WTC11 (cell line): ENCODE measurements at regions not wholly inside any gene's neighbourhood (a gene's known extent, or its start where the extent isn't known, plus 50 kb on each side); places are given as distances from the start of the nearest gene placed in this dataset.

ENCODE experiments used
- ATAC-seq: fragments of 200-7000 bp; cut with Tn5 transposase; 2 replicates; pipeline ENCODE4 v1.10.0; 2021; ENCODE audit warnings: mild to moderate bottlenecking, moderate library complexity
- CTCF ChIA-PET: fragments of 300-600 bp; sonication (Branson Sonifier 250); formaldehyde crosslinking; loops from one replicate; lab custom pipeline; 2021; ENCODE audit warnings: antibody characterized with exemption; lab: Charles Lee
- POLR2A ChIA-PET: fragments of 350-600 bp; sonication (Branson Sonifier 250); formaldehyde crosslinking; loops from one replicate; lab custom pipeline; 2021; ENCODE audit warnings: antibody characterized with exemption; lab: Charles Lee
- DNase-seq: peaks from one replicate; pipeline ENCODE4 v3.0.0; 2021; ENCODE audit warnings: low spot score
- H3K27ac Mint-ChIP-seq: 2 replicates; pipeline ENCODE4 v1.8.0; 2021; ENCODE audit warnings: mixed read lengths
- H3K27me3 Mint-ChIP-seq: 2 replicates; pipeline ENCODE4 v1.8.0; 2021; ENCODE audit warnings: low read depth, mild to moderate bottlenecking, moderate library complexity, mixed read lengths
- H3K36me3 Mint-ChIP-seq: 2 replicates; pipeline ENCODE4 v1.8.0; 2021; ENCODE audit warnings: mixed read lengths
- H3K4me1 Mint-ChIP-seq: 2 replicates; pipeline ENCODE4 v1.8.0; 2022; ENCODE audit warnings: mixed read lengths
- H3K4me3 Mint-ChIP-seq: 2 replicates; pipeline ENCODE4 v1.8.0; 2021; ENCODE audit warnings: mild to moderate bottlenecking, moderate library complexity, mixed read lengths
- H3K9me3 Mint-ChIP-seq: 2 replicates; pipeline ENCODE4 v1.8.0; 2021; ENCODE audit warnings: mixed read lengths
- EMX1 ChIP-seq: fragments of 250-450 bp; sonication (Bioruptor Pico); IDR thresholded peaks from 2 replicates; pipeline ENCODE4 v1.8.0; 2021; ENCODE audit warnings: mild to moderate bottlenecking
- GABPB1 ChIP-seq: sonication (generic); formaldehyde crosslinking; IDR thresholded peaks from 2 replicates; pipeline ENCODE4 v1.8.1; 2023; ENCODE audit warnings: mild to moderate bottlenecking, missing genetic modification reagents
- HMGA2 ChIP-seq: fragments of 250-450 bp; sonication (Bioruptor Pico); IDR thresholded peaks from 2 replicates; pipeline ENCODE4 v1.4.0; 2021; ENCODE audit warnings: mild to moderate bottlenecking, moderate library complexity
- KAT7 ChIP-seq: sonication (generic); formaldehyde crosslinking; IDR thresholded peaks from 2 replicates; pipeline ENCODE4 v1.8.1; 2023; ENCODE audit warnings: missing genetic modification reagents, mild to moderate bottlenecking, borderline replicate concordance
- NR3C1 ChIP-seq: sonication (generic); formaldehyde crosslinking; conservative IDR thresholded peaks from 2 replicates; pipeline ENCODE4 v1.8.1; 2023; ENCODE audit warnings: low read depth, mild to moderate bottlenecking, missing genetic modification reagents
- OVOL2 ChIP-seq: fragments of 250-450 bp; sonication (Bioruptor Pico); IDR thresholded peaks from 2 replicates; pipeline ENCODE4 v1.9.0; 2021; ENCODE audit warnings: mild to moderate bottlenecking, borderline replicate concordance
- SMAD3 ChIP-seq: sonication (generic); formaldehyde crosslinking; IDR thresholded peaks from 2 replicates; pipeline ENCODE4 v1.8.0; 2022; ENCODE audit warnings: missing genetic modification reagents, mild to moderate bottlenecking, borderline replicate concordance
- ZNF219 ChIP-seq: sonication (generic); formaldehyde crosslinking; IDR thresholded peaks from 2 replicates; pipeline ENCODE4 v1.8.0; 2023; ENCODE audit warnings: missing genetic modification reagents, mild to moderate bottlenecking, borderline replicate concordance
- ZNF263 ChIP-seq: sonication (generic); formaldehyde crosslinking; IDR thresholded peaks from 2 replicates; pipeline ENCODE4 v1.8.1; 2022; ENCODE audit warnings: low read depth, mild to moderate bottlenecking, moderate library complexity, missing genetic modification reagents
- ZNF317 ChIP-seq: sonication (generic); formaldehyde crosslinking; IDR thresholded peaks from 2 replicates; pipeline ENCODE4 v1.8.1; 2023; ENCODE audit warnings: low read depth, mild to moderate bottlenecking, moderate library complexity, missing genetic modification reagents, borderline replicate concordance
- ZNF423 ChIP-seq: fragments of 250-450 bp; sonication (Bioruptor Pico); IDR thresholded peaks from 2 replicates; pipeline ENCODE4 v2.1.2; 2022; ENCODE audit warnings: mild to moderate bottlenecking, moderate library complexity
- ZNF671 ChIP-seq: fragments of 250-450 bp; sonication (Bioruptor Pico); IDR thresholded peaks from 2 replicates; pipeline ENCODE4 v1.8.0; 2021; ENCODE audit warnings: mild to moderate bottlenecking
- TF ChIP-seq, protein P1 (sequence below): fragments of 250-450 bp; sonication (Bioruptor Pico); IDR thresholded peaks from 2 replicates; pipeline ENCODE4 v1.9.0; 2021; ENCODE audit warnings: moderate library complexity, mild to moderate bottlenecking, inconsistent platforms, borderline replicate concordance
- TF ChIP-seq, protein P2 (sequence below): sonication (generic); formaldehyde crosslinking; conservative IDR thresholded peaks from 2 replicates; pipeline ENCODE4 v1.8.1; 2023; ENCODE audit warnings: mild to moderate bottlenecking, low read depth, missing genetic modification reagents, moderate library complexity
- TF ChIP-seq, protein P3 (sequence below): sonication (generic); formaldehyde crosslinking; IDR thresholded peaks from 2 replicates; pipeline ENCODE4 v1.8.1; 2022; ENCODE audit warnings: mild to moderate bottlenecking, missing genetic modification reagents, moderate library complexity, borderline replicate concordance
- TF ChIP-seq, protein P4 (sequence below): sonication (generic); formaldehyde crosslinking; IDR thresholded peaks from 2 replicates; pipeline ENCODE4 v1.8.0; 2022; ENCODE audit warnings: mild to moderate bottlenecking, missing genetic modification reagents
- TF ChIP-seq, protein P5 (sequence below): sonication (generic); formaldehyde crosslinking; conservative IDR thresholded peaks from 2 replicates; pipeline ENCODE4 v1.8.1; 2022; ENCODE audit warnings: mild to moderate bottlenecking, missing genetic modification reagents
- TF ChIP-seq, protein P6 (sequence below): sonication (generic); formaldehyde crosslinking; IDR thresholded peaks from 2 replicates; pipeline ENCODE4 v1.8.1; 2022; ENCODE audit warnings: low read depth, missing genetic modification reagents, borderline replicate concordance
- TF ChIP-seq, protein P7 (sequence below): fragments of 250-450 bp; sonication (Bioruptor Pico); IDR thresholded peaks from 2 replicates; pipeline ENCODE4 v1.9.0; 2021; ENCODE audit warnings: mild to moderate bottlenecking
- TF ChIP-seq, protein P8 (sequence below): fragments of 200-600 bp; IDR thresholded peaks from 2 replicates; pipeline ENCODE4 v1.8.0; 2022; ENCODE audit warnings: antibody characterized with exemption

DNA sequence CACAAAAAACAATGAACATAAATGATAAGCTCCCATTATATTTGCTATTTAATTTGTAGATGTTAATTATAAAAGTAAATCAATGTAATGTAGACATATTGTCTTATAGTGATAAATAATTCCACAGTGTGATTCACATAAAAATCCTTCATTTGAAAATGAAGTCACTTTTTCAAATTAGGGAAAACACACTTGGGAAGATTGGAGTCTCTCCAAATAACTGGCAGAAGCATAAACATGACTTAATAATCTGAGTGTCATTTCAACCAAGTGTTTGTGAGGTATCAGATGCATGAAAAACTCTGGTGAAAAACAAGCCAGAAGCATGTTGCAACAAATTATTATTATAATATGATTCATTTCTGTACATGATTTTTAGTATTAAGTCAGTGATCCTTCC, 102.2 kb downstream of the CETN3 start (continued):
- TF ChIP-seq, protein P1, sequence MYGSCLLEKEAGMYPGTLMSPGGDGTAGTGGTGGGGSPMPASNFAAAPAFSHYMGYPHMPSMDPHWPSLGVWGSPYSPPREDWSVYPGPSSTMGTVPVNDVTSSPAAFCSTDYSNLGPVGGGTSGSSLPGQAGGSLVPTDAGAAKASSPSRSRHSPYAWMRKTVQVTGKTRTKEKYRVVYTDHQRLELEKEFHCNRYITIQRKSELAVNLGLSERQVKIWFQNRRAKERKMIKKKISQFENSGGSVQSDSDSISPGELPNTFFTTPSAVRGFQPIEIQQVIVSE (CRISPR knock-in tag) = no peak
- no peak for TF ChIP-seq ZNF219
- no peak for TF ChIP-seq ZNF317 (CRISPR knock-in tag)

DNA sequence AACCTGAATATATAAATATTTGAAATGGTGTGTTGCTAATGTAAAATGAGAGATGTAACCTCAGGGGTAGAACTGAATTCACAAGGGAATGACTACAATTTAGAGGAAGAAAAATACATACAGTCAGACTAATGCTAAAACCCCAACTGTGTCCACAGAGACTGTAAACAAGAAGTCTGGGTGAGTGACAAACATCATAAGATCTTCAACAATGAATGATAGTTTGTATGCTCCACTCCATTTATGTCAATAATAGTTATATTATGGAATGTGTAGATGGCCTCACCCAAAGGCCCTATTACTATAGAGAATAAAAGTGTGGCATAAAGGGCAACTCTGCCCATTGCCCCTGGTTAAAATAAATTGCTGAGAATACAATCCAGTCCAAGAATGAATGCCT, 102.9 kb downstream of the CETN3 start:
- DNase-seq (no peak), ATAC-seq (no peak)
- ChIA-PET CTCF (no interaction called here), POLR2A (no interaction called here)
- Mint-ChIP-seq H3K36me3 (no peaks in the 10 kb centered on the region), H3K27ac (no peak overlapping the region), H3K4me3 (no peak overlapping the region), H3K27me3 (no peaks in the 10 kb centered on the region), H3K9me3 (no peaks in the 10 kb centered on the region), H3K4me1 (peaks cover 30% of the 10 kb centered on the region)
- TF ChIP-seq ZNF671 (CRISPR knock-in tag) (no peak), EMX1 (CRISPR knock-in tag) (no peak), NR3C1 (CRISPR knock-in tag) (no peak), SMAD3 (CRISPR knock-in tag) (no peak), ZNF423 (no peak), ZNF263 (no peak), KAT7 (CRISPR knock-in tag) (no peak), GABPB1 (no peak), OVOL2 (no peak), ZNF219 (no peak), HMGA2 (no peak)
- TF ChIP-seq, protein P2, sequence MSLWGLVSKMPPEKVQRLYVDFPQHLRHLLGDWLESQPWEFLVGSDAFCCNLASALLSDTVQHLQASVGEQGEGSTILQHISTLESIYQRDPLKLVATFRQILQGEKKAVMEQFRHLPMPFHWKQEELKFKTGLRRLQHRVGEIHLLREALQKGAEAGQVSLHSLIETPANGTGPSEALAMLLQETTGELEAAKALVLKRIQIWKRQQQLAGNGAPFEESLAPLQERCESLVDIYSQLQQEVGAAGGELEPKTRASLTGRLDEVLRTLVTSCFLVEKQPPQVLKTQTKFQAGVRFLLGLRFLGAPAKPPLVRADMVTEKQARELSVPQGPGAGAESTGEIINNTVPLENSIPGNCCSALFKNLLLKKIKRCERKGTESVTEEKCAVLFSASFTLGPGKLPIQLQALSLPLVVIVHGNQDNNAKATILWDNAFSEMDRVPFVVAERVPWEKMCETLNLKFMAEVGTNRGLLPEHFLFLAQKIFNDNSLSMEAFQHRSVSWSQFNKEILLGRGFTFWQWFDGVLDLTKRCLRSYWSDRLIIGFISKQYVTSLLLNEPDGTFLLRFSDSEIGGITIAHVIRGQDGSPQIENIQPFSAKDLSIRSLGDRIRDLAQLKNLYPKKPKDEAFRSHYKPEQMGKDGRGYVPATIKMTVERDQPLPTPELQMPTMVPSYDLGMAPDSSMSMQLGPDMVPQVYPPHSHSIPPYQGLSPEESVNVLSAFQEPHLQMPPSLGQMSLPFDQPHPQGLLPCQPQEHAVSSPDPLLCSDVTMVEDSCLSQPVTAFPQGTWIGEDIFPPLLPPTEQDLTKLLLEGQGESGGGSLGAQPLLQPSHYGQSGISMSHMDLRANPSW (CRISPR knock-in tag) = no peak
- TF ChIP-seq, protein P3, sequence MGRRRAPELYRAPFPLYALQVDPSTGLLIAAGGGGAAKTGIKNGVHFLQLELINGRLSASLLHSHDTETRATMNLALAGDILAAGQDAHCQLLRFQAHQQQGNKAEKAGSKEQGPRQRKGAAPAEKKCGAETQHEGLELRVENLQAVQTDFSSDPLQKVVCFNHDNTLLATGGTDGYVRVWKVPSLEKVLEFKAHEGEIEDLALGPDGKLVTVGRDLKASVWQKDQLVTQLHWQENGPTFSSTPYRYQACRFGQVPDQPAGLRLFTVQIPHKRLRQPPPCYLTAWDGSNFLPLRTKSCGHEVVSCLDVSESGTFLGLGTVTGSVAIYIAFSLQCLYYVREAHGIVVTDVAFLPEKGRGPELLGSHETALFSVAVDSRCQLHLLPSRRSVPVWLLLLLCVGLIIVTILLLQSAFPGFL (CRISPR knock-in tag) = no peak
- TF ChIP-seq, protein P4, sequence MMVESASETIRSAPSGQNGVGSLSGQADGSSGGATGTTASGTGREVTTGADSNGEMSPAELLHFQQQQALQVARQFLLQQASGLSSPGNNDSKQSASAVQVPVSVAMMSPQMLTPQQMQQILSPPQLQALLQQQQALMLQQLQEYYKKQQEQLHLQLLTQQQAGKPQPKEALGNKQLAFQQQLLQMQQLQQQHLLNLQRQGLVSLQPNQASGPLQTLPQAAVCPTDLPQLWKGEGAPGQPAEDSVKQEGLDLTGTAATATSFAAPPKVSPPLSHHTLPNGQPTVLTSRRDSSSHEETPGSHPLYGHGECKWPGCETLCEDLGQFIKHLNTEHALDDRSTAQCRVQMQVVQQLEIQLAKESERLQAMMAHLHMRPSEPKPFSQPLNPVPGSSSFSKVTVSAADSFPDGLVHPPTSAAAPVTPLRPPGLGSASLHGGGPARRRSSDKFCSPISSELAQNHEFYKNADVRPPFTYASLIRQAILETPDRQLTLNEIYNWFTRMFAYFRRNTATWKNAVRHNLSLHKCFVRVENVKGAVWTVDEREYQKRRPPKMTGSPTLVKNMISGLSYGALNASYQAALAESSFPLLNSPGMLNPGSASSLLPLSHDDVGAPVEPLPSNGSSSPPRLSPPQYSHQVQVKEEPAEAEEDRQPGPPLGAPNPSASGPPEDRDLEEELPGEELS (CRISPR knock-in tag) = no peak
- TF ChIP-seq, protein P5, sequence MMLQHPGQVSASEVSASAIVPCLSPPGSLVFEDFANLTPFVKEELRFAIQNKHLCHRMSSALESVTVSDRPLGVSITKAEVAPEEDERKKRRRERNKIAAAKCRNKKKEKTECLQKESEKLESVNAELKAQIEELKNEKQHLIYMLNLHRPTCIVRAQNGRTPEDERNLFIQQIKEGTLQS = no peak
- TF ChIP-seq, protein P1 (CRISPR knock-in tag) = no peak
- TF ChIP-seq, protein P6, sequence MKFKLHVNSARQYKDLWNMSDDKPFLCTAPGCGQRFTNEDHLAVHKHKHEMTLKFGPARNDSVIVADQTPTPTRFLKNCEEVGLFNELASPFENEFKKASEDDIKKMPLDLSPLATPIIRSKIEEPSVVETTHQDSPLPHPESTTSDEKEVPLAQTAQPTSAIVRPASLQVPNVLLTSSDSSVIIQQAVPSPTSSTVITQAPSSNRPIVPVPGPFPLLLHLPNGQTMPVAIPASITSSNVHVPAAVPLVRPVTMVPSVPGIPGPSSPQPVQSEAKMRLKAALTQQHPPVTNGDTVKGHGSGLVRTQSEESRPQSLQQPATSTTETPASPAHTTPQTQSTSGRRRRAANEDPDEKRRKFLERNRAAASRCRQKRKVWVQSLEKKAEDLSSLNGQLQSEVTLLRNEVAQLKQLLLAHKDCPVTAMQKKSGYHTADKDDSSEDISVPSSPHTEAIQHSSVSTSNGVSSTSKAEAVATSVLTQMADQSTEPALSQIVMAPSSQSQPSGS (CRISPR knock-in tag) = no peak
- TF ChIP-seq, protein P7, sequence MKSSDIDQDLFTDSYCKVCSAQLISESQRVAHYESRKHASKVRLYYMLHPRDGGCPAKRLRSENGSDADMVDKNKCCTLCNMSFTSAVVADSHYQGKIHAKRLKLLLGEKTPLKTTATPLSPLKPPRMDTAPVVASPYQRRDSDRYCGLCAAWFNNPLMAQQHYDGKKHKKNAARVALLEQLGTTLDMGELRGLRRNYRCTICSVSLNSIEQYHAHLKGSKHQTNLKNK (CRISPR knock-in tag) = no peak
- TF ChIP-seq, protein P8, sequence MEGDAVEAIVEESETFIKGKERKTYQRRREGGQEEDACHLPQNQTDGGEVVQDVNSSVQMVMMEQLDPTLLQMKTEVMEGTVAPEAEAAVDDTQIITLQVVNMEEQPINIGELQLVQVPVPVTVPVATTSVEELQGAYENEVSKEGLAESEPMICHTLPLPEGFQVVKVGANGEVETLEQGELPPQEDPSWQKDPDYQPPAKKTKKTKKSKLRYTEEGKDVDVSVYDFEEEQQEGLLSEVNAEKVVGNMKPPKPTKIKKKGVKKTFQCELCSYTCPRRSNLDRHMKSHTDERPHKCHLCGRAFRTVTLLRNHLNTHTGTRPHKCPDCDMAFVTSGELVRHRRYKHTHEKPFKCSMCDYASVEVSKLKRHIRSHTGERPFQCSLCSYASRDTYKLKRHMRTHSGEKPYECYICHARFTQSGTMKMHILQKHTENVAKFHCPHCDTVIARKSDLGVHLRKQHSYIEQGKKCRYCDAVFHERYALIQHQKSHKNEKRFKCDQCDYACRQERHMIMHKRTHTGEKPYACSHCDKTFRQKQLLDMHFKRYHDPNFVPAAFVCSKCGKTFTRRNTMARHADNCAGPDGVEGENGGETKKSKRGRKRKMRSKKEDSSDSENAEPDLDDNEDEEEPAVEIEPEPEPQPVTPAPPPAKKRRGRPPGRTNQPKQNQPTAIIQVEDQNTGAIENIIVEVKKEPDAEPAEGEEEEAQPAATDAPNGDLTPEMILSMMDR = no peak
